ENCODE measurements at regions not wholly inside any gene's neighbourhood (a gene's known extent, or its start where the extent isn't known, plus 50 kb on each side); places are given as distances from the start of the nearest gene placed in this dataset.
A peak's percentile ranks its signal among the peaks of the same experiment; 100 is the strongest.

- H3K36me3 ChIP-seq (ENCODE audit: control insufficient read depth in 4 of 4, insufficient read depth in 3 of 4, low read depth in 1 of 4, low read length in 3 of 4): no peaks in the 10 kb centered on the region
- no peak for DNase-seq (ENCODE audit: low spot score)
- 13% methylated on average over 5 of the region's 5 CpGs for WGBS
These were observed 186.5 kb downstream of the MSL3 start for GRCh38 chrX:11944501-11944900.

GRCh38 chrX:11949291-11949690 is 189.0 kb upstream of the FRMPD4 start:
- WGBS: 65% methylated on average over 1 of the region's 1 CpG
- H3K27me3 ChIP-seq (ENCODE audit: control insufficient read depth in 4 of 4, insufficient read depth in 4 of 4, low read length in 3 of 4): peaks cover 0 to 3% (median 0%) of the 10 kb centered on the region in 4 donors
- no peak overlapping the region for H3K4me3 ChIP-seq (ENCODE audit: low read depth in 1 of 3, low read length in 3 of 3)
- DNase-seq (ENCODE audit: low spot score): no peak
- H3K27ac ChIP-seq (ENCODE audit: low read depth in 1 of 2, low read length in 2 of 2): no peak overlapping the region
- H3K4me1 ChIP-seq (ENCODE audit: control insufficient read depth in 4 of 4, insufficient read depth in 4 of 4, low read length in 3 of 4): no peaks in the 10 kb centered on the region
- no peak for TF ChIP-seq JUND (IDR thresholded peaks at IDR 0.05)
- TF ChIP-seq, protein P1, sequence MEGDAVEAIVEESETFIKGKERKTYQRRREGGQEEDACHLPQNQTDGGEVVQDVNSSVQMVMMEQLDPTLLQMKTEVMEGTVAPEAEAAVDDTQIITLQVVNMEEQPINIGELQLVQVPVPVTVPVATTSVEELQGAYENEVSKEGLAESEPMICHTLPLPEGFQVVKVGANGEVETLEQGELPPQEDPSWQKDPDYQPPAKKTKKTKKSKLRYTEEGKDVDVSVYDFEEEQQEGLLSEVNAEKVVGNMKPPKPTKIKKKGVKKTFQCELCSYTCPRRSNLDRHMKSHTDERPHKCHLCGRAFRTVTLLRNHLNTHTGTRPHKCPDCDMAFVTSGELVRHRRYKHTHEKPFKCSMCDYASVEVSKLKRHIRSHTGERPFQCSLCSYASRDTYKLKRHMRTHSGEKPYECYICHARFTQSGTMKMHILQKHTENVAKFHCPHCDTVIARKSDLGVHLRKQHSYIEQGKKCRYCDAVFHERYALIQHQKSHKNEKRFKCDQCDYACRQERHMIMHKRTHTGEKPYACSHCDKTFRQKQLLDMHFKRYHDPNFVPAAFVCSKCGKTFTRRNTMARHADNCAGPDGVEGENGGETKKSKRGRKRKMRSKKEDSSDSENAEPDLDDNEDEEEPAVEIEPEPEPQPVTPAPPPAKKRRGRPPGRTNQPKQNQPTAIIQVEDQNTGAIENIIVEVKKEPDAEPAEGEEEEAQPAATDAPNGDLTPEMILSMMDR (IDR thresholded peaks at IDR 0.05; ENCODE audit: low read depth, low read length, missing input control): no peak
- no peak for TF ChIP-seq HNF4A (conservative IDR thresholded peaks at IDR 0.05)
- no peak for TF ChIP-seq GABPA (IDR thresholded peaks at IDR 0.05 in 1 of 2, conservative IDR thresholded peaks at IDR 0.05 in 1 of 2)
- no peak for TF ChIP-seq RXRA (IDR thresholded peaks at IDR 0.05)
- no peak for TF ChIP-seq TAF1 (conservative IDR thresholded peaks at IDR 0.05)
- no peak for TF ChIP-seq ATF3 (IDR thresholded peaks at IDR 0.05)
- TF ChIP-seq, protein P2, sequence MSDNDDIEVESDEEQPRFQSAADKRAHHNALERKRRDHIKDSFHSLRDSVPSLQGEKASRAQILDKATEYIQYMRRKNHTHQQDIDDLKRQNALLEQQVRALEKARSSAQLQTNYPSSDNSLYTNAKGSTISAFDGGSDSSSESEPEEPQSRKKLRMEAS (IDR thresholded peaks at IDR 0.05): no peak
- no peak for TF ChIP-seq ZBTB33 (IDR thresholded peaks at IDR 0.05)
- TF ChIP-seq, protein P3, sequence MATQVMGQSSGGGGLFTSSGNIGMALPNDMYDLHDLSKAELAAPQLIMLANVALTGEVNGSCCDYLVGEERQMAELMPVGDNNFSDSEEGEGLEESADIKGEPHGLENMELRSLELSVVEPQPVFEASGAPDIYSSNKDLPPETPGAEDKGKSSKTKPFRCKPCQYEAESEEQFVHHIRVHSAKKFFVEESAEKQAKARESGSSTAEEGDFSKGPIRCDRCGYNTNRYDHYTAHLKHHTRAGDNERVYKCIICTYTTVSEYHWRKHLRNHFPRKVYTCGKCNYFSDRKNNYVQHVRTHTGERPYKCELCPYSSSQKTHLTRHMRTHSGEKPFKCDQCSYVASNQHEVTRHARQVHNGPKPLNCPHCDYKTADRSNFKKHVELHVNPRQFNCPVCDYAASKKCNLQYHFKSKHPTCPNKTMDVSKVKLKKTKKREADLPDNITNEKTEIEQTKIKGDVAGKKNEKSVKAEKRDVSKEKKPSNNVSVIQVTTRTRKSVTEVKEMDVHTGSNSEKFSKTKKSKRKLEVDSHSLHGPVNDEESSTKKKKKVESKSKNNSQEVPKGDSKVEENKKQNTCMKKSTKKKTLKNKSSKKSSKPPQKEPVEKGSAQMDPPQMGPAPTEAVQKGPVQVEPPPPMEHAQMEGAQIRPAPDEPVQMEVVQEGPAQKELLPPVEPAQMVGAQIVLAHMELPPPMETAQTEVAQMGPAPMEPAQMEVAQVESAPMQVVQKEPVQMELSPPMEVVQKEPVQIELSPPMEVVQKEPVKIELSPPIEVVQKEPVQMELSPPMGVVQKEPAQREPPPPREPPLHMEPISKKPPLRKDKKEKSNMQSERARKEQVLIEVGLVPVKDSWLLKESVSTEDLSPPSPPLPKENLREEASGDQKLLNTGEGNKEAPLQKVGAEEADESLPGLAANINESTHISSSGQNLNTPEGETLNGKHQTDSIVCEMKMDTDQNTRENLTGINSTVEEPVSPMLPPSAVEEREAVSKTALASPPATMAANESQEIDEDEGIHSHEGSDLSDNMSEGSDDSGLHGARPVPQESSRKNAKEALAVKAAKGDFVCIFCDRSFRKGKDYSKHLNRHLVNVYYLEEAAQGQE (IDR thresholded peaks at IDR 0.05): no peak
- no peak for TF ChIP-seq SP1 (IDR thresholded peaks at IDR 0.05)
- TF ChIP-seq HNF4G (IDR thresholded peaks at IDR 0.05): no peak
- TF ChIP-seq EGR1 (IDR thresholded peaks at IDR 0.05; ENCODE audit: low read depth in 2 of 2): no peak
- H3K9me3 ChIP-seq (ENCODE audit: control insufficient read depth in 4 of 4, low read length in 3 of 4): peaks cover 0 to 3% (median 0%) of the 10 kb centered on the region in 4 donors
- no peaks in the 10 kb centered on the region for H3K36me3 ChIP-seq (ENCODE audit: control insufficient read depth in 4 of 4, insufficient read depth in 3 of 4, low read depth in 1 of 4, low read length in 3 of 4)
- H3K9ac ChIP-seq (ENCODE audit: low read depth in 1 of 2, low read length in 2 of 2): no peak overlapping the region

More at GRCh38 chrX:11944501-11944900, 186.5 kb downstream of the MSL3 start:
- H3K9me3 ChIP-seq (ENCODE audit: control insufficient read depth in 4 of 4, low read length in 3 of 4): peaks cover 0 to 3% (median 0%) of the 10 kb centered on the region in 4 donors
- TF ChIP-seq RAD21 (IDR thresholded peaks at IDR 0.05): peak in 1 of 2 donors; percentile 42
- TF ChIP-seq, protein P1 (IDR thresholded peaks at IDR 0.05; ENCODE audit: low read depth, low read length, missing input control): peak; percentile 13
- no peak for TF ChIP-seq FOXA1 (IDR thresholded peaks at IDR 0.05)
- no peaks in the 10 kb centered on the region for H3K27me3 ChIP-seq (ENCODE audit: control insufficient read depth in 4 of 4, insufficient read depth in 4 of 4, low read length in 3 of 4)
- no peak overlapping the region for H3K9ac ChIP-seq (ENCODE audit: low read depth in 1 of 2, low read length in 2 of 2)
- no peak overlapping the region for H3K27ac ChIP-seq (ENCODE audit: low read depth in 1 of 2, low read length in 2 of 2)
- no peak overlapping the region for H3K4me3 ChIP-seq (ENCODE audit: low read depth in 1 of 3, low read length in 3 of 3)
- no peaks in the 10 kb centered on the region for H3K4me1 ChIP-seq (ENCODE audit: control insufficient read depth in 4 of 4, insufficient read depth in 4 of 4, low read length in 3 of 4)
